ENCODE measurements at regions not wholly inside any gene's neighbourhood (a gene's known extent, or its start where the extent isn't known, plus 50 kb on each side); places are given as distances from the start of the nearest gene placed in this dataset.

DNA sequence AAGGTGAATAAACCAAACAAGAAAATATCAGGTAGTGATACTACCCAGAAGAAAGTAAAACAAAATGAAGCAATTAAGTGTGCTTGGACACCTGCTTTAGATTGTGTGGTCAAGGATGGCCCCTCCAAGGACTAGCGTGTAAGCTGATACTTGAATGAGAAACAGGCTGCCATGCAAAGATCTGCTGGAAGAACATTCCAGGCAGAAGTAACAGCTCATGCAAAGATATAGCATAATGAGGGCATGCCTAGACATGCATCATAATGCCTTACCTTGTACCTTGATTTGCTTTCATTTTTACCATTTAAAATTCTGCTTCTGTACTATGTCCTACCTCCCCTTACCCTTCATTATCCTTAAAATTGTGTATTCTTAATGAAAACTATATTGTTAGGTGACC, 74.8 kb upstream of the HDAC9 start:
- no TSS peak for BruUV-seq (replicated peaks)
- Histone ChIP-seq H2AFZ (ENCODE audit: low read length) (no peak overlapping the region), H3K36me3 (ENCODE audit: low read depth, low read length) (no peaks in the 10 kb centered on the region), H3K9ac (ENCODE audit: low read length) (no peak overlapping the region), H4K20me1 (ENCODE audit: low read length) (no peaks in the 10 kb centered on the region), H3K9me2 (replicated peaks; ENCODE audit: low read length) (no peaks in the 10 kb centered on the region), H3K4me3 (ENCODE audit: low read length) (no peak overlapping the region), H3K4me1 (ENCODE audit: insufficient read depth, low read length) (peaks cover 7% of the 10 kb centered on the region), H3K27me3 (ENCODE audit: low read length) (no peaks in the 10 kb centered on the region), H3K4me2 (ENCODE audit: low read length) (no peak overlapping the region), H3F3A (ENCODE audit: low read length, unreplicated experiment) (no peaks in the 10 kb centered on the region), H3K79me2 (ENCODE audit: low read length) (no peaks in the 10 kb centered on the region), H3K27ac (ENCODE audit: low read length) (no peak overlapping the region), H3K9me3 (ENCODE audit: low read length) (no peaks in the 10 kb centered on the region)
- peak; percentile 33; the same call in 1 of the 2 replicates for ATAC-seq
- TF ChIP-seq EZH2phosphoT487 (IDR thresholded peaks at IDR 0.05; ENCODE audit: borderline replicate concordance, low read length) (no peak), EZH2 (IDR thresholded peaks at IDR 0.05; ENCODE audit: low read length, unreplicated experiment) (no peak)
- TF ChIP-seq, protein P1, sequence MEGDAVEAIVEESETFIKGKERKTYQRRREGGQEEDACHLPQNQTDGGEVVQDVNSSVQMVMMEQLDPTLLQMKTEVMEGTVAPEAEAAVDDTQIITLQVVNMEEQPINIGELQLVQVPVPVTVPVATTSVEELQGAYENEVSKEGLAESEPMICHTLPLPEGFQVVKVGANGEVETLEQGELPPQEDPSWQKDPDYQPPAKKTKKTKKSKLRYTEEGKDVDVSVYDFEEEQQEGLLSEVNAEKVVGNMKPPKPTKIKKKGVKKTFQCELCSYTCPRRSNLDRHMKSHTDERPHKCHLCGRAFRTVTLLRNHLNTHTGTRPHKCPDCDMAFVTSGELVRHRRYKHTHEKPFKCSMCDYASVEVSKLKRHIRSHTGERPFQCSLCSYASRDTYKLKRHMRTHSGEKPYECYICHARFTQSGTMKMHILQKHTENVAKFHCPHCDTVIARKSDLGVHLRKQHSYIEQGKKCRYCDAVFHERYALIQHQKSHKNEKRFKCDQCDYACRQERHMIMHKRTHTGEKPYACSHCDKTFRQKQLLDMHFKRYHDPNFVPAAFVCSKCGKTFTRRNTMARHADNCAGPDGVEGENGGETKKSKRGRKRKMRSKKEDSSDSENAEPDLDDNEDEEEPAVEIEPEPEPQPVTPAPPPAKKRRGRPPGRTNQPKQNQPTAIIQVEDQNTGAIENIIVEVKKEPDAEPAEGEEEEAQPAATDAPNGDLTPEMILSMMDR (conservative IDR thresholded peaks at IDR 0.05; ENCODE audit: low read depth, low read length): no peak
- no peak for DNase-seq
- ChIA-PET POLR2A (ENCODE audit: unreplicated experiment) (no interaction called here), CTCF (no interaction called here)
- intact Hi-C loops (cut with micrococcal nuclease): no loop called here

DNA sequence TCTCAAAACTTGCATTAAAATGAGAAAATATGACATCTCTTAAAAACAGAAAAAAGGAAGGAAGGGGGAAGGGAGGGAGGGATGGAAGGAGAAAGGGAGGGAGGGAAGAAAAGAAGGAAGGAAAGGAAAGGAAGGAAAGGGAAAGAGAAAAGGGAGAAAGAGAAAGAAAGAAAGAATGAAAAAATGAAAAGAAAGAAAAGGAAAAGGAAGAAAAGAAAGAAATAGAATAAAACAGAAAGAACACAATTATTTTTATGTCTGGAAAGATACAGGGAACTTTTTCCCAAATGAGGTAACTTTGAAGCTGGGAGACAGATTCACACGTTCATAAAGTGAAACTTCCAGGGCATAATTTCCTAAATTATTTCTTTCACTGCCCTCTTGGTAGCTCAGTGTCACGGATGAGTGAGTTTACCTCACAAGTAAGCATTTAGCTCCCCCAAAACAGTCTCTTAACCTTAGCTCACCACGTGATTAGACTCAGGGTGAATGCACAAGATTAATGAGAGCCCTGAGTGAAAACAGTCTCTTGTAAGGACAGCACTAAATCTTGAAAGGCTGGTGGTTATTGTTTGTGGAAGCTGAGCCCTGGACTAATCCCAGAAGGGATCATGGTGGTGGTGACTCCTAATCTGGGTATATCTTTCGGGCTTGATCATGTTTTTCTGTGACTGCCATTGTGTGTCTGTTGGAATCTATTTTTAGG, 74.1 kb upstream of the HDAC9 start:
- Histone ChIP-seq H3K9ac (ENCODE audit: low read length) (no peak overlapping the region), H3K27me3 (ENCODE audit: low read length) (no peaks in the 10 kb centered on the region), H3K4me1 (ENCODE audit: insufficient read depth, low read length) (peaks cover 14% of the 10 kb centered on the region), H3K27ac (ENCODE audit: low read length) (no peak overlapping the region), H3K9me3 (ENCODE audit: low read length) (no peaks in the 10 kb centered on the region), H3F3A (ENCODE audit: low read length, unreplicated experiment) (no peaks in the 10 kb centered on the region), H3K9me2 (replicated peaks; ENCODE audit: low read length) (no peaks in the 10 kb centered on the region), H3K4me3 (ENCODE audit: low read length) (no peak overlapping the region), H3K4me2 (ENCODE audit: low read length) (no peak overlapping the region), H4K20me1 (ENCODE audit: low read length) (no peaks in the 10 kb centered on the region), H2AFZ (ENCODE audit: low read length) (no peak overlapping the region), H3K79me2 (ENCODE audit: low read length) (no peaks in the 10 kb centered on the region), H3K36me3 (ENCODE audit: low read depth, low read length) (no peaks in the 10 kb centered on the region)
- BruUV-seq (replicated peaks): no TSS peak
- ChIA-PET CTCF (no interaction called here), POLR2A (ENCODE audit: unreplicated experiment) (no interaction called here)
- ATAC-seq: no peak
- no peak for DNase-seq
- TF ChIP-seq, protein P1 (conservative IDR thresholded peaks at IDR 0.05; ENCODE audit: low read depth, low read length): no peak
- TF ChIP-seq EZH2 (IDR thresholded peaks at IDR 0.05; ENCODE audit: low read length, unreplicated experiment) (no peak), EZH2phosphoT487 (IDR thresholded peaks at IDR 0.05; ENCODE audit: borderline replicate concordance, low read length) (no peak)
- intact Hi-C loops (cut with micrococcal nuclease): no loop called here

DNA sequence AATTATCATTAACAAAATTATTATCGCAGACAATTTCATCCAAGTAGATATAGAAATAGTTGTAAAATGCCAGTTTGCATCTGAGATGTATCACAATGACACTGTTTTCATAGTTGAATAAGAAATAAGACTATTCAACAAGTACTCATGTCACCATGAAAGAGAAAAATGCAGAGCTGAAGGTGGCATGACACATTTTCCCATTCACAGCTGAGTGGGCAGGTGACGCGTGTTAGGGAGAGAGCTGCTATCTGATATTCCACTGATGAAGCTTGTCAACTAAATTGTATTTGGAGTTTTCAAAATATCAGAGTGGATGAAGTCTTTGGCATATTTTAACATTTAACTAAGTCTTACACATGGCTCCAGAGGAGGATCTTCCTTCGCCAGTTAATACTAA, 70.3 kb upstream of the HDAC9 start:
- Histone ChIP-seq H3K4me3 (ENCODE audit: low read length) (no peak overlapping the region), H4K20me1 (ENCODE audit: low read length) (no peaks in the 10 kb centered on the region), H3K9me2 (replicated peaks; ENCODE audit: low read length) (no peaks in the 10 kb centered on the region), H3K9ac (ENCODE audit: low read length) (no peak overlapping the region), H3K4me2 (ENCODE audit: low read length) (no peak overlapping the region), H2AFZ (ENCODE audit: low read length) (no peak overlapping the region), H3K79me2 (ENCODE audit: low read length) (no peaks in the 10 kb centered on the region), H3K36me3 (ENCODE audit: low read depth, low read length) (no peaks in the 10 kb centered on the region), H3K27me3 (ENCODE audit: low read length) (no peaks in the 10 kb centered on the region), H3K27ac (ENCODE audit: low read length) (0 out of 2 replicates have a peak overlapping the region, but pooled peaks have one; percentile 86), H3F3A (ENCODE audit: low read length, unreplicated experiment) (no peaks in the 10 kb centered on the region), H3K4me1 (ENCODE audit: insufficient read depth, low read length) (peaks cover 46% of the 10 kb centered on the region), H3K9me3 (ENCODE audit: low read length) (no peaks in the 10 kb centered on the region)
- ATAC-seq (no peak), DNase-seq (no peak)
- ChIA-PET POLR2A (ENCODE audit: unreplicated experiment) (no interaction called here), CTCF (no interaction called here)
- TF ChIP-seq EZH2phosphoT487 (IDR thresholded peaks at IDR 0.05; ENCODE audit: borderline replicate concordance, low read length): no peak
- TF ChIP-seq EZH2 (IDR thresholded peaks at IDR 0.05; ENCODE audit: low read length, unreplicated experiment): no peak
- TF ChIP-seq, protein P1 (conservative IDR thresholded peaks at IDR 0.05; ENCODE audit: low read depth, low read length): no peak
- intact Hi-C loops (cut with micrococcal nuclease): no loop called here
- BruUV-seq (replicated peaks): no TSS peak
